ENCODE measurements at regions not wholly inside any gene's neighbourhood (a gene's known extent, or its start where the extent isn't known, plus 50 kb on each side); places are given as distances from the start of the nearest gene placed in this dataset.

DNA sequence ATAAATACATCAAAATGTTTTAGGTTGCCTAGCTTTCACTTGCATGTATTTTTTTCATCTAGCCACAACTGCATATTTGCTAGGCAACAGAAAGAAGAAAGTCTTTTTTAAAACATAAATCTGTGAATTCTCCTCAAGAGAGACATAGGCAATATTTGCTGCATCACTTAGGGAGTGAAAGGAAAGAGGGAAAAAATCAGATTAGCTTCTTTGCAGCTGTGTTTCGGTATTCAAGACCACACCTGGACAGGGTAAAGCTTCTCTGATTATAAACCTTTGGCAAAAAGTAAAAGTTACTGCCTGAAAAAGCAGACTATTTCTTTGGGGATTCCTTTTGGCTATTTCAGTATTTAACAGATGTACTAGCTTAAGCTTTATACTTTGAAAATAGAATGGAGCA, 280.9 kb upstream of the ZSWIM2 start:
- DNase-seq: no peak

DNA sequence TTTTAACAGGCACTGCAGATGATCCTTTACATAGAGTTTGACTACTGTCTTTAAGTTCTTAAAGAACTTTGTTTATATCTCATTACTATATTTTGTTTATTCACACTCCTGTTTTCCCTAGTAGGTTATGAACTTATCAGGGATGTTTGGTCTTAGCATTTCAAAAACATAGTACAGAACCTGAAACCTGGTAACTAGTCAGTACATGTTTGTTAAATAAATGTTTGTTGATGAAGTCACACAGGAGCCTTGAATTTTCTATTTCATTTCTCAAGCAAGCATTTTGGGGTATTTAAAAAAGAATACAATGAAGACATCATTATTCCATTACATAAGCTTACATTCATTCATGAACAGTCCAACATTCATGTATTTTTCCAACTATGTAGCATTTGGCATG, 280.3 kb upstream of the ZSWIM2 start:
- DNase-seq: no peak

DNA sequence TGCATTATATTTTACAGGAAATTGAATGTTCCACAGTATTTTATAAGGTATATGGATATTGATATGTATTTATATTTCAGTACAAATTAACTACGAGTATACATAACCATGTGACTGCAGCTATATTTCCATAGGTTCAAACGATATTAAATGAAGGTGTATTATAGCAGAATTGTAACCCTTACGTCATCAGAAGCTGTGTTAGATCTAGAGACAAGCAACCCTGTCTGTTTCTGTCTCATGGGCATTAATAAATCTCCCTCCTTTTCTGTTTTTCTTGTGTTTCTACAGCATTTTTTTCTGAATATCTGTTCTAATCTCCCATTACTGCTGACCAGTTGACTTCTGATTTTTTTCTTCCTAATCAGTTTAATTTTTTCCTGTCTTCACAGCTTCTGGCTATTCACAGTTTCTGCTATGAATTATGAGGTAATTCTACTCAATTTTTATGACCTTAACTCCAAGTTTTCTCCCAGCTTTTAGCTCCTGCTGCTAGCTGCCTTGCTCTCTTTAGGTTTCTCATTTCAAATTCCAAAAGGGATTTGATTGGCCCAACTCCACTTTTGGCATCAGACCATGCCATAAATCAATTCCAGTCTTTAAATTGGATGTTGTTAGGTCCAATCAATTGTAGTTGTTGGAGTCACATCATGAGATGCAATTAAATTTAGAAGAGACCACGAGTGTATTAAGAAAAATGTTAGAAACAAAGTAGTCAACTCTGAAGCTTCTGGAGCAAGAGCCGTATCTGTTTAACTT, 277.5 kb upstream of the ZSWIM2 start:
- no peak for DNase-seq

DNA sequence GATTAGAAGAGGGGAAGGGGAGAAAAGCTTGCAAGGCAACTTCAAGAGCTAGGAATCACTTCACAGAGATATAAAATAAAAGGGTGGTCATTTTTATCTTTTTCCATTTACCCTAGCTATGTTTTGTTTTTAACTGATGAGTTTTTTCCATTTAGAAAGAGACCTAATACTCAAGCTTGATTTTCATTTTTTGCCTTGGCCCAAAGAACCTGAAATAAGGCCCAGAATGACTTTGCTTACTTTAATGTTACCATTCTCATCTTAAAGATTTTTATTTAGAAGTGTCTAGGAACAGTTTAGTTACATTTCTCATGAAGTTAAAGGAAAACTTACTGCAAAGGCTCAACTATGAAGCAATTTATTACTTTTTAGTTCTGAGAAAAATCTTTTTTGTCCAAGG, 276.3 kb upstream of the ZSWIM2 start:
- no peak for DNase-seq

- no peak for DNase-seq
Observed at GRCh38 chr2:187124529-187124928, 275.6 kb upstream of the ZSWIM2 start.

DNA sequence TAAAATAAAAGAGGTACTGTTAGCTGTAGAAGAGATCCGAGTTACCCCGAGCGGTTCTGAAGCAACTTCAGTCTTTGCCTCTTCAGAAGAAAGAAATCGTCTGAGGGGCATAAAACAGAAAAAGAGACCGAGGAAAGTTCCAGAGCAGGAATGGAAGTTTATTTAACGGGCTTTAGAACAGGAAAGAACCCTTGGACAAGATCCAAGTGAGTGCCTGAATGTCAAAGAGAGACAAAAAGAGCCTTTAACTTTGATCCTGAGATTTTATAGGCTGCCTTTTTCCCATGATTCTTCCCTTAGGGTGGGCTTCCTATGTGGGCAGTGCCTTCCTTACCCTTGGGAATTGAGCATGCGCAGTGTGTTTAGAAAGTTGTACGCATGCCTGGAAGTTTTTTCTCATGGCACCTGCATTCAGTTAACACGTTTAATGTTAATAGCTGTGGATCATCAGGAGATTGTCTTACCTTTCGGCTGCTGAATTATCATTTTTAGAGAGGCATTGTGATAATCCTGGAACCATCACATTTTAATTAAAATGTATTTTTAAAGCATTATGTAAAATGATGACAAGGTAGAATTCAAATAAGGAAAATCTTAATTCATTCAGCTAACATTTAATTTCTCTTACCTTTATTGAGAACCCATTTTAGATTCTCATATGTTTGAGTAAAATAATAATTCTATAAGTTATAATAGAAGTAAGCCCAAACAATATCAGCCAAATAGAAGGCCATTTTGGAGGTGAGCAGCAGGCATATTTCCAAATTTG, 269.5 kb upstream of the ZSWIM2 start:
- no peak for DNase-seq

- no peak for DNase-seq
Observed at GRCh38 chr2:187117483-187117882, 268.5 kb upstream of the ZSWIM2 start.

DNA sequence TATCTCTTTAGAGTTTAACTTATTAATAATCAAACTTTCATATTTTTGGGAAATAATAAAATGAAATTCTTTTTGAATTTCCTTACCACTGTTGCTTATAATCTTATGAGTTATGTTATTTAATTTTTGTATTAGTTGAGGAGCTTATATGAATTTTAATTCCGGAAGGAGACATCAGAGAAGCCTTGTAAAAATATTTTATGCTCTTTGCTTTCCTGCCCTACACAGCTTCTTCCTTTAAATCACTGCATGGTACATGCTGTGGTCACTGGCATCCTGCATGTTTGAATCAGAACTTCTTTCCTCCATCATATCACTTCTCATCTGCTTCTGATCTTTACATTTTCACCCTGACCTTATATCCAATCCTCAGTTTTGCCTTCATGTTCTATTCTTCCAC, 266.7 kb upstream of the ZSWIM2 start:
- DNase-seq: no peak

- no peak for DNase-seq
Observed at GRCh38 chr2:187107001-187107400, 258.0 kb upstream of the ZSWIM2 start.

- no peak for DNase-seq
Observed at GRCh38 chr2:187105218-187105617, 256.2 kb upstream of the ZSWIM2 start.

- DNase-seq: no peak
Observed at GRCh38 chr2:187102381-187102780, 253.4 kb upstream of the ZSWIM2 start.

DNA sequence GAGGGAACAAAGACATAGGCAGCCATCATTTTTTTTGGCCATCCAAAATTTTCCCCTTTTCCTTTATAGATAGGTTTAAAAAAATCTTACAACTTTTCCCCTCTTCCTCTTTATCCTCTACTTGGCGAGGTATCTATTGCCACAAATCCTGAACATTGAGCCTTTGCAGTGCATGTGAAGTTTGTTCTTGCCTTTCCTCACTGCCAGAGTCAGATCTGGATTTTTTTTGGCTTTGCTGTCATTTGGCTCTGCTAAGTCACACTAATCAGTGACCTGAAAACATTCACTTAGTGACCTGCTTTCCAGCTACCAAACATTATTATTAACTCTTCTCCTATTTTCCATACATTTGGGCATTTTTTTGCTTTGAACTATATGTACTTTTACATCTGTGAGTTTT, 249.2 kb upstream of the ZSWIM2 start:
- DNase-seq: no peak

DNA sequence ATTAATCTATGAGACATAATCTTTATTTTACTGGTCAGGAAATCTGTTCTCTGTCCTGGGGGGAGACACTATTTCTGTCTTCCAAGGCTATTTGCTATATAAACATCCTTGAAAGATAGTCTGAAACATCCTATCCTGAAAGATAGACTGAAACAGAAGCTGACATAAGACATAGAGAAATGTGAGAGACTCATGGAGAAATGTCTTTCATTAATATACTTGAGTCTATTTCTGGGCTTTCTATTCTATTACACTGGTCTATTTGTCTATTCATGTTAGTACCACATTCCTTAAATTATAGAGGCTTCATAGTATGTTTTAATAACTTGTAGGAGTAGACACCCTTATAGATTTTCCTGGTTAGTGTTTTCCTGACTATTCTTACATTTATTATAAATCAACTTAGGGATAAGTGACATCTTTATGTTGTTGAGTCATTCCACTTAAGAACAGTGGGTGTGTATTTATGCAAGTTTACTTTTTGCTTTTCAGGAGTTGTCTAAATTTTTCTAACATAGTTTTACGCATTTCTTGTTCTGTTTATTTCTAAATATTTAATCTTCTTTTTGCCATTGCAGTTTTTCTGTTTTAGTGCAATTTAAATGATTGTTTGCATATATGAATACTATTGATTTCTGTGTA, 244.9 kb upstream of the ZSWIM2 start:
- DNase-seq: no peak

DNA sequence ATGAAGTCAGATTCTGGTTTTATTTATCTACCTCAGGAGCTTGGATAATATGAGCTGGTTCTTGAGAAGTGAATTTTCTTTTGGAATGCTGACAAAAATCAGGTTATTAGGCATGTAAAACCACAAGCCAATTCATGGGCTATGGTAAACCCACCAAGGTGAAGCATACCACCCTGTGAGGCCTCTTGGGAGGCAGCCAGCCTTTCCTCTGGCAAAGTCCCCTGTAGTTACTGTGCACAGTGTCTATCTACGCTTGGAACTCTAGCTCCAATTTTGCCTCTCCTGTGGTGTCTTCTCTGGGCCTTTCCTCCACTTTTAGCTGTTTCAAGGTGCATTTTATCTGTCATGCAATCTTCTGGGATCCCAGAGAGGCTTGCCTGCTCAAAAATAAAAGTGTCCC, 242.7 kb upstream of the ZSWIM2 start:
- DNase-seq: no peak

DNA sequence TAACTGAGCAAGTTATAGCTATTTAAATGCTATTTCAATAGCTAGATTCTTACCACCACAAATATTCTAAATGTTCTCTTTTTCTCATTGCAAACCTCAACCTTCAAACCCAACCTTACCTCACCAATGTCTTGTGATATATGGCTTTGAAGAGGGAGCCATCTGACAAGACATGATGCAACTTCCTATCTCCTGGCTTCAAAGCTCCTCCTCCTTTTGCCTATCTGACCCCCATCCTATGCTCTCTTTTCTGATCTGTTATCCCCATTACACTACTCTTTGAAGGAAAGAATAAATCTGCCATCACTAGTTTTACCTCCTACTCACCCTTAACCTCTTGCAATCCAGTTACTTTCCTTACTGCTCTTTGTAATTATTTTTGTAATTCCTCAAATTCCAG, 235.6 kb upstream of the ZSWIM2 start:
- no peak for DNase-seq

DNA sequence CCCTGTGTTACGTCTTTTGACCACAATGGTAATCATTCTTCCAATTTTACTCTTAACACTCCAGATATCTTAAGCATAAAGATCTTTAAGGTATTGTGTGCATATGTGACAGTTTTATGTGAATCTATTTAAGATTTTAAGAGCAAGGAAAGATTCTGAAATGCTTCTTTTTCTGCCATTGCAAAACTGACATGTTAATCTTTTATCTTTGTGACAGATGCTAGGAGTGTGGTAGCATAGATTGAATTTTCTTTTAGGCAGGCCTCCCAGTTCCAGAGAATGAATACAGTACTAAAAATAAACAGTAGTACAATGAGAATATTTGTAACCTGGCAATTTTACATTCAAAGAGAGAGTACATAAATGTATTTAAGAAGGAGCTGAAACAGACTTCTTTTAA, 232.5 kb upstream of the ZSWIM2 start:
- no peak for DNase-seq

DNA sequence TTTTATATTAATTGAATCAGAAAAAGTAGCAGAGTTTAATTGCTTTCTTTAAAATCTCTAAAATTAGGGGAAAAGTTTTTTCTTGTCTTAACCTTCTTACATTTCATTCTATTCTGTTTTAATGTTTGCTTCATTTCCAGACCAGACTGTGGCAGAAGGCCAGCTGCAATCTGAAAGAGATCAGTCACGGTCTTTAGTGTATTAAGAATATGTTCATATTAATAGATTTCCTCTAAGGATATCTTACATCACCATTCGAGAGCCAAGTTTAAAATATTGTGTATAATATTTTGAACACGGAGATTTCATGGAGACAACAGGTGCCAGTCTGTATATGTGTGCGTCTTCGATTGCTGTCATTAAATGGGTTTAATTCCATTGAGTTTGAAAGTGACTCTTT, 230.9 kb upstream of the ZSWIM2 start:
- no peak for DNase-seq

DNA sequence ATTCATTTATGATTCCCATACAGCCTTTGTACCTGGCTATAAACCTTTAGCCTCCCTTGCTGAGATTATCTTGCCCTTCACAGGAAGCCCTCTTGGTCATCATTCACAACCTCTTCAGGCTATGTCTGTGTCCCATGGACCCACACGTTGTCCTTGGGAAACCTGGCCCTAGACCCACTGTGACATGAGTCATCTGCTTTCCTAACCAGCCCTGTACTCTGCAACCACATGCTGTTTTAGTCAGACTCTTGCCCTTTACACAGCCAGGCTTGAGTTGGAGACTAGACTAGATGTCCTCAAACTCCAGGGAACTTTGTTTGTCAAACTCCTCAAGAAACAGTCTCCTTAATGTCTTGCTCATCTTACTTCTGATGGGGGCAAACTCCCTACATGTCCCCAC, 229.3 kb upstream of the ZSWIM2 start:
- no peak for DNase-seq

- DNase-seq: no peak
Observed at GRCh38 chr2:187075671-187076070, 226.7 kb upstream of the ZSWIM2 start.

- no peak for DNase-seq
Observed at GRCh38 chr2:187075199-187075635, 226.2 kb upstream of the ZSWIM2 start.

DNA sequence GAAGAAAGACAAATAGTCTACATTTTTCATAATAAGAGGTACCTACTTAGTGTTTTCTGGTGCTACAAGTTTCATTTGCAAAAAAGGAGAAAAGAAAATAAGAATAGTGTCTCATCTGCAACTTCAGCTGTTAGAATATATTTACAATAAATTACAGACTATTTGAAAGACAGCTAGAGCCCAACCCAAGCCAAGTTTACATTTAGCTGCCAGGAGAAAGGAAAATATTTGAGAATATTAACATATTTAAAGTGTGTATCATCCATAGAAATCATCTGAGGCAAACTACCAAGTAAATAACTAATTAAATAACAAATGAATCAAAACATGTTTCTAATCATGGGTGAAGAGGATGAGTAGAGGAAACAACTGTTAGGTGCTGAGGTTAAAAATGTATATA, 209.2 kb upstream of the ZSWIM2 start:
- DNase-seq: no peak

DNA sequence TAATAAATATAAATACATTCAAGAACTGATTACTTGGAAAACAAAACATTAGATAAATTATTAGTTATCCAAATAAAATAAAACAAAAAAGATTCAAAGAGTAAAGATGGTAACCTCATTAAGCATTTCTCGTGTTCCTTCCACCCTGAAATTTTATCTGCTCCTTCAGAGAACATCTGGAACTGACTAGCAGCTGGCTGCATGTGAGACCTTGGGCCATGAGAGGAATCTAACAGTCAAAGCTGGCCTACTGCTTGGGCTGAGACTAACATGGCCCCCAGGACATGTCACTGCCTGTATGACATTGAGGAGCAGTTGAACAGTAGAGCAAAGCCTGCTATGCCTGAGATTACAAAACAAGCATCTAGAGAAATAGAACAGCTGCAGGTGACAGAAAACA, 208.5 kb upstream of the ZSWIM2 start:
- no peak for DNase-seq

DNA sequence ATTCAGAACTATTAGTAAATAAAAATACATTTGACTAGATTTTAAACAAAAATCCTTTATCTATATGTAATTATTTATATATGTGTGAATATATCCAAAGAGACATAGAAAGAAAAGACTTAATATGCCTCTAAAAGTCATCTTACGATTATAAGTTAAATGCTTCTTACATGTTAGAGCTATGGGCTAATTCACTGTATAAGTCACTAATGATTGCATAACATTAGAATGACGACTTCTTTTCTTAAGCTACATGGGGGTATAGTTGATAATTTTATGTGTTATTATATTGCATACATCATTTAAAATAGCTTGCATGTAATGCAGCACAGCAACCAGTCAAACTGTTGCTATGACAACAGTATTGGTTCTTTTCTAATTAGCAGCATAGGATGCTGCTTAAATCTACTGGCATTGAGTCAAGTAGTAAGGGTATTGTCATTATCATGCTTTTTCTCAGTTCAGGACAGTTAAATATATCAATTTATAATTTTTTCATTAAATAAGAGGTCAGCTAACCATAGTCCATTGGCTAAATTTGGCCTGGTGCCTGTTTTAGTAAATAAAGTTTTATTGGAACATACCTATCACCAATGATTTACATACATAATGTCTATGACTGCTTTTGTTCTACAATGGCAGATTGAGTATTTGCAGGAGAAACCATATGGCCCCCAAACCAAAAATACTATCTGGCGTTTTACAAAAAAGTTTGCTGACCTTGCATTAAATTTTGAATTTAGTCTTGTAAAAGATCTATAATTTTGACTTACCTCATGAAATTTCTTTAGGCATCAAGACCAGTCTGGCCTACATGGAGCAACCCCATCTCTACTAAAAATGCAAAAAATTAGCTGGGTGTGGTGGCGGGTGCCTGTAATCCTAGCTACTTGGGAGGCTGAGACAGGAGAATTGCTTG, 207.7 kb upstream of the ZSWIM2 start:
- no peak for DNase-seq
